ENCODE measurements at regions not wholly inside any gene's neighbourhood (a gene's known extent, or its start where the extent isn't known, plus 50 kb on each side); places are given as distances from the start of the nearest gene placed in this dataset.

- TF ChIP-seq EZH2 (IDR thresholded peaks at IDR 0.05; ENCODE audit: borderline replicate concordance, low read length): no peak
- TF ChIP-seq, protein P1, sequence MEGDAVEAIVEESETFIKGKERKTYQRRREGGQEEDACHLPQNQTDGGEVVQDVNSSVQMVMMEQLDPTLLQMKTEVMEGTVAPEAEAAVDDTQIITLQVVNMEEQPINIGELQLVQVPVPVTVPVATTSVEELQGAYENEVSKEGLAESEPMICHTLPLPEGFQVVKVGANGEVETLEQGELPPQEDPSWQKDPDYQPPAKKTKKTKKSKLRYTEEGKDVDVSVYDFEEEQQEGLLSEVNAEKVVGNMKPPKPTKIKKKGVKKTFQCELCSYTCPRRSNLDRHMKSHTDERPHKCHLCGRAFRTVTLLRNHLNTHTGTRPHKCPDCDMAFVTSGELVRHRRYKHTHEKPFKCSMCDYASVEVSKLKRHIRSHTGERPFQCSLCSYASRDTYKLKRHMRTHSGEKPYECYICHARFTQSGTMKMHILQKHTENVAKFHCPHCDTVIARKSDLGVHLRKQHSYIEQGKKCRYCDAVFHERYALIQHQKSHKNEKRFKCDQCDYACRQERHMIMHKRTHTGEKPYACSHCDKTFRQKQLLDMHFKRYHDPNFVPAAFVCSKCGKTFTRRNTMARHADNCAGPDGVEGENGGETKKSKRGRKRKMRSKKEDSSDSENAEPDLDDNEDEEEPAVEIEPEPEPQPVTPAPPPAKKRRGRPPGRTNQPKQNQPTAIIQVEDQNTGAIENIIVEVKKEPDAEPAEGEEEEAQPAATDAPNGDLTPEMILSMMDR (conservative IDR thresholded peaks at IDR 0.05 in 1 of 2, IDR thresholded peaks at IDR 0.05 in 1 of 2; ENCODE audit: extremely low read depth in 1 of 2, insufficient read depth in 1 of 2, low read depth in 1 of 2, low read length in 2 of 2): no peak
These were observed 91.9 kb upstream of the ARAP3 start for GRCh38 chr5:141773779-141774562.

Measured in mammary epithelial cell (primary cell).